ENCODE measurements at regions not wholly inside any gene's neighbourhood (a gene's known extent, or its start where the extent isn't known, plus 50 kb on each side); places are given as distances from the start of the nearest gene placed in this dataset.

DNA sequence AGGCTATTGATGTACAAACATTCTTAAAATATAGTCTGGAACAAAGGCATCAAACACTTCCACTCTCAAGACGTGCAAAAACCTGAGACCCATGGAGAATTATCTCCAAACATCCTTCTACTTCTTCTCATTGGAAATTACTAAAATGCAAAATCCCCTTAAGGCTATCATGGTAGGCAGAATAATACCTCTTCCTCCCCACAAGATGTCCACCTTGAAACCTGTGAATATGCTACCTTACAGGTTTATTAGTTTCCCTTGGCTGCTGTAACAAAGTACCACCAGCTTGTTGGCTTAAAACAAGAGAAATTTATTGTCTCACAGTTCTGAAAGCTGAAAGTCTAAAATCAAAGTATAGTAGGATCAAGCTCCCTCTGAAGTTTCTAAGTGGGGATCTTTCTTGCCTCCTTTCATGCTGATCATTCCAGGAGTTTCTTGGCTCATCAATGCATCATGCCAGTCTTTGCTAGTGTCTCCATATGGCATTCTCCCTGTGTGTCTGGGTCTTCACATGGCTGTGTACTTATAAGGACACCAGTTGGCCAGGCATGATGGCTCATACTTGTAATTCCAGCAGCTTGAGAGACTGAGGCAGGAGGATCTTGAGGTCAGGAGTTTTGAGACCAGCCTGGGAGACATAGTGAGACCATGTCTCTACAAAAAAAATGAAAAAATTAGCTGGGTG lies 163.7 kb upstream of the NCK2 start:
- TF ChIP-seq CTCF (IDR thresholded peaks at IDR 0.05) (no peak), POLR2AphosphoS5 (IDR thresholded peaks at IDR 0.05) (no peak), POLR2A (IDR thresholded peaks at IDR 0.05) (no peak)
- intact Hi-C loops (cut with DNase I): no loop called here
- Histone ChIP-seq H3K36me3 (no peaks in the 10 kb centered on the region), H3K27me3 (replicated peaks; ENCODE audit: insufficient read depth) (no peaks in the 10 kb centered on the region), H3K27ac (no peak overlapping the region), H3K4me3 (no peak overlapping the region), H3K9me3 (no peaks in the 10 kb centered on the region), H3K4me1 (replicated peaks) (no peaks in the 10 kb centered on the region)
- 35% methylated on average over 1 of the region's 1 CpG for WGBS
- DNase-seq (ENCODE audit: low spot score): no peak

- 89% methylated on average over 5 of the region's 5 CpGs for WGBS
- no peak overlapping the region for H3K4me3 ChIP-seq
- H3K36me3 ChIP-seq: no peaks in the 10 kb centered on the region
- no peak for DNase-seq (ENCODE audit: low spot score)
- no peaks in the 10 kb centered on the region for H3K27me3 ChIP-seq (replicated peaks; ENCODE audit: insufficient read depth)
- intact Hi-C loops (cut with DNase I): no loop called here
- H3K9me3 ChIP-seq: no peaks in the 10 kb centered on the region
- no peak overlapping the region for H3K27ac ChIP-seq
- TF ChIP-seq CTCF (IDR thresholded peaks at IDR 0.05): no peak
- H3K4me1 ChIP-seq (replicated peaks): no peaks in the 10 kb centered on the region
These were observed 164.5 kb upstream of the NCK2 start for GRCh38 chr2:105580216-105580615.

- intact Hi-C loops (cut with DNase I): loop anchor here (5.0 kb wide), 1 partner anchor 519 kb away; no protein-coding TSS in a partner anchor
- no peaks in the 10 kb centered on the region for H3K27me3 ChIP-seq (replicated peaks; ENCODE audit: insufficient read depth)
- no peaks in the 10 kb centered on the region for H3K36me3 ChIP-seq
- H3K4me3 ChIP-seq: no peak overlapping the region
- no peak for TF ChIP-seq CTCF (IDR thresholded peaks at IDR 0.05)
- no peak for TF ChIP-seq POLR2A (IDR thresholded peaks at IDR 0.05)
- TF ChIP-seq POLR2AphosphoS5 (IDR thresholded peaks at IDR 0.05): no peak
- WGBS: 88% methylated on average over 4 of the region's 4 CpGs
- no peaks in the 10 kb centered on the region for H3K4me1 ChIP-seq (replicated peaks)
- H3K9me3 ChIP-seq: no peaks in the 10 kb centered on the region
- no peak overlapping the region for H3K27ac ChIP-seq
- DNase-seq (ENCODE audit: low spot score): no peak
These were observed 166.5 kb upstream of the NCK2 start for GRCh38 chr2:105578166-105578565.

GRCh38 chr2:105577762-105578161 lies 166.9 kb upstream of the NCK2 start:
- H3K4me1 ChIP-seq (replicated peaks): no peaks in the 10 kb centered on the region
- no peaks in the 10 kb centered on the region for H3K36me3 ChIP-seq
- 79% methylated on average over 4 of the region's 4 CpGs for WGBS
- no peak for DNase-seq (ENCODE audit: low spot score)
- TF ChIP-seq POLR2A (IDR thresholded peaks at IDR 0.05) (no peak), CTCF (IDR thresholded peaks at IDR 0.05) (no peak), POLR2AphosphoS5 (IDR thresholded peaks at IDR 0.05) (no peak)
- no peak overlapping the region for H3K4me3 ChIP-seq
- no peak overlapping the region for H3K27ac ChIP-seq
- intact Hi-C loops (cut with DNase I): loop anchor here (5.0 kb wide), 1 partner anchor 520 kb away; no protein-coding TSS in a partner anchor
- no peaks in the 10 kb centered on the region for H3K27me3 ChIP-seq (replicated peaks; ENCODE audit: insufficient read depth)
- no peaks in the 10 kb centered on the region for H3K9me3 ChIP-seq
